ENCODE measurements at regions not wholly inside any gene's neighbourhood (a gene's known extent, or its start where the extent isn't known, plus 50 kb on each side); places are given as distances from the start of the nearest gene placed in this dataset.

GRCh38 chr1:81299892-81300291 is 500.8 kb upstream of the ADGRL2 start:
- TF ChIP-seq POLR2A (IDR thresholded peaks at IDR 0.05): no peak
- TF ChIP-seq CTCF (IDR thresholded peaks at IDR 0.05): no peak
